ENCODE measurements at regions not wholly inside any gene's neighbourhood (a gene's known extent, or its start where the extent isn't known, plus 50 kb on each side); places are given as distances from the start of the nearest gene placed in this dataset.

GRCh38 chr7:80070391-80070790 is 64.2 kb upstream of the GNAI1 start:
- TF ChIP-seq EZH2phosphoT487 (IDR thresholded peaks at IDR 0.05) (no peak), EZH2 (IDR thresholded peaks at IDR 0.05) (no peak)
- TF ChIP-seq, protein P1, sequence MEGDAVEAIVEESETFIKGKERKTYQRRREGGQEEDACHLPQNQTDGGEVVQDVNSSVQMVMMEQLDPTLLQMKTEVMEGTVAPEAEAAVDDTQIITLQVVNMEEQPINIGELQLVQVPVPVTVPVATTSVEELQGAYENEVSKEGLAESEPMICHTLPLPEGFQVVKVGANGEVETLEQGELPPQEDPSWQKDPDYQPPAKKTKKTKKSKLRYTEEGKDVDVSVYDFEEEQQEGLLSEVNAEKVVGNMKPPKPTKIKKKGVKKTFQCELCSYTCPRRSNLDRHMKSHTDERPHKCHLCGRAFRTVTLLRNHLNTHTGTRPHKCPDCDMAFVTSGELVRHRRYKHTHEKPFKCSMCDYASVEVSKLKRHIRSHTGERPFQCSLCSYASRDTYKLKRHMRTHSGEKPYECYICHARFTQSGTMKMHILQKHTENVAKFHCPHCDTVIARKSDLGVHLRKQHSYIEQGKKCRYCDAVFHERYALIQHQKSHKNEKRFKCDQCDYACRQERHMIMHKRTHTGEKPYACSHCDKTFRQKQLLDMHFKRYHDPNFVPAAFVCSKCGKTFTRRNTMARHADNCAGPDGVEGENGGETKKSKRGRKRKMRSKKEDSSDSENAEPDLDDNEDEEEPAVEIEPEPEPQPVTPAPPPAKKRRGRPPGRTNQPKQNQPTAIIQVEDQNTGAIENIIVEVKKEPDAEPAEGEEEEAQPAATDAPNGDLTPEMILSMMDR (IDR thresholded peaks at IDR 0.05) = no peak
- Histone ChIP-seq H3K79me2 (ENCODE audit: low read depth) (no peaks in the 10 kb centered on the region), H3K27me3 (no peaks in the 10 kb centered on the region), H3K9ac (no peak overlapping the region), H3K27ac (no peak overlapping the region), H4K20me1 (ENCODE audit: low read depth) (no peaks in the 10 kb centered on the region), H3K4me3 (no peak overlapping the region), H3K4me1 (no peaks in the 10 kb centered on the region), H2AFZ (replicated peaks) (no peak overlapping the region), H3F3A (ENCODE audit: low read depth) (no peaks in the 10 kb centered on the region), H3K4me2 (no peak overlapping the region), H3K36me3 (no peaks in the 10 kb centered on the region), H3K9me3 (ENCODE audit: low read depth) (no peaks in the 10 kb centered on the region)
- no peak for DNase-seq (ENCODE audit: low spot score)
- peaks cover 14% of the 10 kb centered on the region for H3K9me3 Mint-ChIP-seq
- no peaks in the 10 kb centered on the region for H3K36me3 Mint-ChIP-seq
- H3K27me3 Mint-ChIP-seq (ENCODE audit: insufficient read depth, low read depth) = no peaks in the 10 kb centered on the region
- no peak overlapping the region for H3K4me3 Mint-ChIP-seq
- H3K27ac Mint-ChIP-seq = no peak overlapping the region
- no peaks in the 10 kb centered on the region for H3K4me1 Mint-ChIP-seq

- no peaks in the 10 kb centered on the region for H3K36me3 Mint-ChIP-seq
- H3K27ac Mint-ChIP-seq = no peak overlapping the region
- Histone ChIP-seq H4K20me1 (ENCODE audit: low read depth) (no peaks in the 10 kb centered on the region), H3F3A (ENCODE audit: low read depth) (no peaks in the 10 kb centered on the region), H3K27me3 (no peaks in the 10 kb centered on the region), H3K36me3 (no peaks in the 10 kb centered on the region), H3K9me3 (ENCODE audit: low read depth) (no peaks in the 10 kb centered on the region), H3K4me3 (no peak overlapping the region), H2AFZ (replicated peaks) (no peak overlapping the region), H3K79me2 (ENCODE audit: low read depth) (no peaks in the 10 kb centered on the region), H3K9ac (no peak overlapping the region), H3K4me1 (no peaks in the 10 kb centered on the region), H3K4me2 (no peak overlapping the region), H3K27ac (no peak overlapping the region)
- TF ChIP-seq EZH2 (IDR thresholded peaks at IDR 0.05) (no peak), EZH2phosphoT487 (IDR thresholded peaks at IDR 0.05) (no peak)
- TF ChIP-seq, protein P1 (IDR thresholded peaks at IDR 0.05) = no peak
- no peak for DNase-seq (ENCODE audit: low spot score)
- H3K4me1 Mint-ChIP-seq = no peaks in the 10 kb centered on the region
- no peak overlapping the region for H3K4me3 Mint-ChIP-seq
- no peaks in the 10 kb centered on the region for H3K27me3 Mint-ChIP-seq (ENCODE audit: insufficient read depth, low read depth)
- peaks cover 15% of the 10 kb centered on the region for H3K9me3 Mint-ChIP-seq
Measured at GRCh38 chr7:80066639-80067038, 68.0 kb upstream of the GNAI1 start.

- Mint-ChIP-seq H3K27me3 (ENCODE audit: insufficient read depth, low read depth) (no peaks in the 10 kb centered on the region), H3K9me3 (peaks cover 16% of the 10 kb centered on the region), H3K27ac (no peak overlapping the region), H3K4me3 (no peak overlapping the region), H3K4me1 (no peaks in the 10 kb centered on the region), H3K36me3 (no peaks in the 10 kb centered on the region)
- Histone ChIP-seq H3K27me3 (no peaks in the 10 kb centered on the region), H3K27ac (no peak overlapping the region), H2AFZ (replicated peaks) (no peak overlapping the region), H4K20me1 (ENCODE audit: low read depth) (no peaks in the 10 kb centered on the region), H3K9me3 (ENCODE audit: low read depth) (no peaks in the 10 kb centered on the region), H3K4me3 (no peak overlapping the region), H3K4me1 (no peaks in the 10 kb centered on the region), H3K79me2 (ENCODE audit: low read depth) (no peaks in the 10 kb centered on the region), H3K4me2 (no peak overlapping the region), H3K36me3 (no peaks in the 10 kb centered on the region), H3F3A (ENCODE audit: low read depth) (no peaks in the 10 kb centered on the region), H3K9ac (no peak overlapping the region)
- TF ChIP-seq, protein P1 (IDR thresholded peaks at IDR 0.05) = no peak
- TF ChIP-seq EZH2phosphoT487 (IDR thresholded peaks at IDR 0.05) (no peak), EZH2 (IDR thresholded peaks at IDR 0.05) (no peak)
- DNase-seq (ENCODE audit: low spot score) = no peak
Measured at GRCh38 chr7:80063834-80064233, 70.8 kb upstream of the GNAI1 start.

Data from neural progenitor cell (in vitro differentiated cells).